Stimulated activated CD4-positive, alpha-beta T cell treated with anti-CD3 and anti-CD28 coated beads, Interleukin-1b, Interleukin-23, amount 100 ng/mL, for 24 hours (primary cell): ENCODE measurements at regions not wholly inside any gene's neighbourhood (a gene's known extent, or its start where the extent isn't known, plus 50 kb on each side); places are given as distances from the start of the nearest gene placed in this dataset.
A peak's percentile ranks its signal among the peaks of the same experiment; 100 is the strongest.
"Not testable (repeated sequence)": the region's sequence is repeated elsewhere in the genome, so short reads cannot be mapped to it uniquely, and the experiment has no call there.

Experiments
- DNase-seq, 4 experiments: peaks; one replicate each; pipeline ENCODE4 v3.0.0-alpha.2; 2020; ENCODE audit warnings: low read depth in 4 of 4, low spot score in 1 of 4

GRCh38 chr15:20204177-20204866 is 337.3 kb downstream of the GOLGA6L6 start:
- not testable (repeated sequence) for DNase-seq

GRCh38 chr15:20203649-20204150 is 337.9 kb downstream of the GOLGA6L6 start:
- DNase-seq, result not testable (repeated sequence)

- DNase-seq, result not testable (repeated sequence)
Measured at GRCh38 chr15:20194591-20195198, 346.9 kb downstream of the GOLGA6L6 start.

- peak in 3 of 4 experiments; percentile 4 to 35 (median 20) for DNase-seq
Measured at GRCh38 chr15:20192982-20193929, 348.3 kb downstream of the GOLGA6L6 start.

- DNase-seq, result not testable (repeated sequence)
Measured at GRCh38 chr15:20191508-20192125, 350.0 kb downstream of the GOLGA6L6 start.

- DNase-seq, result not testable (repeated sequence)
Measured at GRCh38 chr15:20188611-20189010, 353.0 kb downstream of the GOLGA6L6 start.

- DNase-seq, result not testable (repeated sequence)
Measured at GRCh38 chr15:20187370-20188355, 353.9 kb downstream of the GOLGA6L6 start.

GRCh38 chr15:20184879-20185278 is 356.7 kb downstream of the GOLGA6L6 start:
- DNase-seq, result not testable (repeated sequence)

GRCh38 chr15:20168221-20168620 is 373.4 kb downstream of the GOLGA6L6 start:
- DNase-seq, result not testable (repeated sequence)

GRCh38 chr15:20153528-20153927 is 388.1 kb downstream of the GOLGA6L6 start:
- DNase-seq, result not testable (repeated sequence)

GRCh38 chr15:20148679-20149078 is 392.9 kb downstream of the GOLGA6L6 start:
- DNase-seq, result not testable (repeated sequence)

GRCh38 chr15:20148008-20148407 is 393.6 kb downstream of the GOLGA6L6 start:
- DNase-seq, result not testable (repeated sequence)

- DNase-seq, result not testable (repeated sequence)
Measured at GRCh38 chr15:20144333-20145036, 397.1 kb downstream of the GOLGA6L6 start.

GRCh38 chr15:20142906-20143305 is 398.7 kb downstream of the GOLGA6L6 start:
- DNase-seq, result not testable (repeated sequence)

GRCh38 chr15:20142410-20142809 is 399.2 kb downstream of the GOLGA6L6 start:
- DNase-seq, result not testable (repeated sequence)

GRCh38 chr15:20124668-20125067 is 416.9 kb downstream of the GOLGA6L6 start:
- not testable (repeated sequence) for DNase-seq

GRCh38 chr15:20106026-20106425 is 435.6 kb downstream of the GOLGA6L6 start:
- no peak for DNase-seq

GRCh38 chr15:20105011-20105990 is 436.3 kb downstream of the GOLGA6L6 start:
- not testable (repeated sequence) for DNase-seq
